ENCODE measurements at regions not wholly inside any gene's neighbourhood (a gene's known extent, or its start where the extent isn't known, plus 50 kb on each side); places are given as distances from the start of the nearest gene placed in this dataset.

GRCh38 chr4:156493858-156494257, 477.7 kb downstream of the PDGFC start:
- Histone ChIP-seq H2AFZ (no peak overlapping the region), H3K36me3 (ENCODE audit: control insufficient read depth, insufficient read depth, low read length) (no peaks in the 10 kb centered on the region), H3K27me3 (ENCODE audit: control insufficient read depth, insufficient read depth, low read length) (no peaks in the 10 kb centered on the region), H3K9me3 (ENCODE audit: control insufficient read depth, low read length) (no peaks in the 10 kb centered on the region), H3K27ac (no peak overlapping the region), H3K4me2 (ENCODE audit: low read length) (no peak overlapping the region), H3K4me3 (ENCODE audit: low read depth, low read length) (no peak overlapping the region), H3K9ac (no peak overlapping the region), H3K4me1 (no peaks in the 10 kb centered on the region), H3K79me2 (no peaks in the 10 kb centered on the region)
- TF ChIP-seq, protein P1, sequence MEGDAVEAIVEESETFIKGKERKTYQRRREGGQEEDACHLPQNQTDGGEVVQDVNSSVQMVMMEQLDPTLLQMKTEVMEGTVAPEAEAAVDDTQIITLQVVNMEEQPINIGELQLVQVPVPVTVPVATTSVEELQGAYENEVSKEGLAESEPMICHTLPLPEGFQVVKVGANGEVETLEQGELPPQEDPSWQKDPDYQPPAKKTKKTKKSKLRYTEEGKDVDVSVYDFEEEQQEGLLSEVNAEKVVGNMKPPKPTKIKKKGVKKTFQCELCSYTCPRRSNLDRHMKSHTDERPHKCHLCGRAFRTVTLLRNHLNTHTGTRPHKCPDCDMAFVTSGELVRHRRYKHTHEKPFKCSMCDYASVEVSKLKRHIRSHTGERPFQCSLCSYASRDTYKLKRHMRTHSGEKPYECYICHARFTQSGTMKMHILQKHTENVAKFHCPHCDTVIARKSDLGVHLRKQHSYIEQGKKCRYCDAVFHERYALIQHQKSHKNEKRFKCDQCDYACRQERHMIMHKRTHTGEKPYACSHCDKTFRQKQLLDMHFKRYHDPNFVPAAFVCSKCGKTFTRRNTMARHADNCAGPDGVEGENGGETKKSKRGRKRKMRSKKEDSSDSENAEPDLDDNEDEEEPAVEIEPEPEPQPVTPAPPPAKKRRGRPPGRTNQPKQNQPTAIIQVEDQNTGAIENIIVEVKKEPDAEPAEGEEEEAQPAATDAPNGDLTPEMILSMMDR (IDR thresholded peaks at IDR 0.05) = no peak

GRCh38 chr4:156487107-156487506, 484.5 kb downstream of the PDGFC start:
- Histone ChIP-seq H3K27ac (no peak overlapping the region), H3K4me1 (no peaks in the 10 kb centered on the region), H2AFZ (no peak overlapping the region), H3K79me2 (no peaks in the 10 kb centered on the region), H3K27me3 (ENCODE audit: control insufficient read depth, insufficient read depth, low read length) (no peaks in the 10 kb centered on the region), H3K36me3 (ENCODE audit: control insufficient read depth, insufficient read depth, low read length) (no peaks in the 10 kb centered on the region), H3K9me3 (ENCODE audit: control insufficient read depth, low read length) (no peaks in the 10 kb centered on the region), H3K4me3 (ENCODE audit: low read depth, low read length) (no peak overlapping the region), H3K9ac (no peak overlapping the region), H3K4me2 (ENCODE audit: low read length) (no peak overlapping the region)
- TF ChIP-seq, protein P1 (IDR thresholded peaks at IDR 0.05) = no peak

DNA sequence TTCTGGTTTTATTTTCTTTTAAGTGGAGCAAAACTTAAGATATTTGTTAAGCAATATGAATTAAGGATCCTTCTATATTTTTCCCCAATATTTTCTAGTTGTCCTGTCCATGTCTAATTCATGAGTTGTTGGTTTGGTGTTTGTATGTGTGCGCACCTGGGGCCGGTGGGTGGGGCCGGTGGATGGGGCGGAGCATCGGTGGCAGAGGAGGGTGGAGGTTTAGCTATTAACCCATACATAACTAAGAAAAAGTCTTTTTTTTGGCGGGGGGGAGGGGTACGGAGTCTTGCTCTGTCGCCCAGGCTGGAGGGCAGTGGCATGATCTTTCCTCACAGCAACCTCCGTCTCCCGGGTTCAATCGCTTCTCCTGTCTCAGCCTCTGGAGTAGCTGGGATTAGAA, 489.8 kb downstream of the PDGFC start:
- Histone ChIP-seq H3K27me3 (ENCODE audit: control insufficient read depth, insufficient read depth, low read length) (no peaks in the 10 kb centered on the region), H3K36me3 (ENCODE audit: control insufficient read depth, insufficient read depth, low read length) (no peaks in the 10 kb centered on the region), H3K9me3 (ENCODE audit: control insufficient read depth, low read length) (no peaks in the 10 kb centered on the region), H3K9ac (no peak overlapping the region), H3K4me3 (ENCODE audit: low read depth, low read length) (no peak overlapping the region), H3K27ac (no peak overlapping the region), H3K4me2 (ENCODE audit: low read length) (no peak overlapping the region), H3K79me2 (no peaks in the 10 kb centered on the region), H3K4me1 (no peaks in the 10 kb centered on the region), H2AFZ (no peak overlapping the region)
- TF ChIP-seq, protein P1 (IDR thresholded peaks at IDR 0.05) = no peak

GRCh38 chr4:156477636-156478035, 494.0 kb downstream of the PDGFC start:
- no peaks in the 10 kb centered on the region for H3K79me2 ChIP-seq
- no peak overlapping the region for H3K4me3 ChIP-seq (ENCODE audit: low read depth, low read length)
- no peak overlapping the region for H3K27ac ChIP-seq
- H3K36me3 ChIP-seq (ENCODE audit: control insufficient read depth, insufficient read depth, low read length) = no peaks in the 10 kb centered on the region
- H3K27me3 ChIP-seq (ENCODE audit: control insufficient read depth, insufficient read depth, low read length) = no peaks in the 10 kb centered on the region
- H3K4me1 ChIP-seq = no peaks in the 10 kb centered on the region
- no peak overlapping the region for H3K9ac ChIP-seq
- H2AFZ ChIP-seq = no peak overlapping the region
- TF ChIP-seq, protein P1 (IDR thresholded peaks at IDR 0.05) = no peak
- no peak overlapping the region for H3K4me2 ChIP-seq (ENCODE audit: low read length)
- H3K9me3 ChIP-seq (ENCODE audit: control insufficient read depth, low read length) = no peaks in the 10 kb centered on the region

DNA sequence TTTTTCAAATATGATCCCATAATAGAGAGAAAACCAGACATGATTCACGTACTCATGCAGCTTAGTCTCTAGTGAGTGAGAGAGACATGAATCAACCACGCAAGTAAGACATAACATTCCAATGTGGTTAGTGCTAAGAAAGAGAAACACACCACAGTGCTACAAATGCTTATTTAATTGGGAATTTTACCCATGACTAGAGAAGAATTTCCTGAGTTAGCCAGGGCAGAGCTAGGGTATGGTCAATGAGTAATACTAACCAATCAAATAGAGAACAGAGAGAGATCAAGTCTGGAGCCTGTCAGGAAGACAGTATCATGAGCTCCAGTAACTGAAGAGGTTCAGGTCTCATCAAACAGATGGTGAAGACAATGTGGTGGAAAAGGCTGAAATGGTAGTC, 495.2 kb downstream of the PDGFC start:
- Histone ChIP-seq H3K9me3 (ENCODE audit: control insufficient read depth, low read length) (no peaks in the 10 kb centered on the region), H3K4me3 (ENCODE audit: low read depth, low read length) (no peak overlapping the region), H3K4me2 (ENCODE audit: low read length) (no peak overlapping the region), H3K79me2 (no peaks in the 10 kb centered on the region), H3K27ac (no peak overlapping the region), H3K9ac (no peak overlapping the region), H3K27me3 (ENCODE audit: control insufficient read depth, insufficient read depth, low read length) (no peaks in the 10 kb centered on the region), H3K4me1 (no peaks in the 10 kb centered on the region), H2AFZ (no peak overlapping the region), H3K36me3 (ENCODE audit: control insufficient read depth, insufficient read depth, low read length) (no peaks in the 10 kb centered on the region)
- TF ChIP-seq, protein P1 (IDR thresholded peaks at IDR 0.05) = no peak

All from parathyroid adenoma (tissue), 2 donors.